ENCODE measurements at regions not wholly inside any gene's neighbourhood (a gene's known extent, or its start where the extent isn't known, plus 50 kb on each side); places are given as distances from the start of the nearest gene placed in this dataset.

GRCh38 chr5:85646641-85647040 is 971.1 kb upstream of the COX7C start:
- Histone ChIP-seq H3F3A (ENCODE audit: insufficient read depth, low read depth) (no peaks in the 10 kb centered on the region), H3K4me2 (peak overlapping the region; percentile 49), H3K4me3 (no peak overlapping the region), H3K27me3 (ENCODE audit: insufficient read depth, low read depth) (no peaks in the 10 kb centered on the region), H3K9me2 (ENCODE audit: insufficient read depth) (no peaks in the 10 kb centered on the region), H3K79me2 (ENCODE audit: low read depth) (no peaks in the 10 kb centered on the region), H3K4me1 (replicated peaks; ENCODE audit: insufficient read depth) (no peaks in the 10 kb centered on the region), H3K27ac (no peak overlapping the region), H3K36me3 (ENCODE audit: low read depth) (no peaks in the 10 kb centered on the region), H2AFZ (no peak overlapping the region), H4K20me1 (ENCODE audit: insufficient read depth) (no peaks in the 10 kb centered on the region), H3K9me3 (ENCODE audit: insufficient read depth, low read depth) (no peaks in the 10 kb centered on the region)
- no peak for TF ChIP-seq EZH2 (IDR thresholded peaks at IDR 0.05; ENCODE audit: low read depth)
- TF ChIP-seq, protein P1, sequence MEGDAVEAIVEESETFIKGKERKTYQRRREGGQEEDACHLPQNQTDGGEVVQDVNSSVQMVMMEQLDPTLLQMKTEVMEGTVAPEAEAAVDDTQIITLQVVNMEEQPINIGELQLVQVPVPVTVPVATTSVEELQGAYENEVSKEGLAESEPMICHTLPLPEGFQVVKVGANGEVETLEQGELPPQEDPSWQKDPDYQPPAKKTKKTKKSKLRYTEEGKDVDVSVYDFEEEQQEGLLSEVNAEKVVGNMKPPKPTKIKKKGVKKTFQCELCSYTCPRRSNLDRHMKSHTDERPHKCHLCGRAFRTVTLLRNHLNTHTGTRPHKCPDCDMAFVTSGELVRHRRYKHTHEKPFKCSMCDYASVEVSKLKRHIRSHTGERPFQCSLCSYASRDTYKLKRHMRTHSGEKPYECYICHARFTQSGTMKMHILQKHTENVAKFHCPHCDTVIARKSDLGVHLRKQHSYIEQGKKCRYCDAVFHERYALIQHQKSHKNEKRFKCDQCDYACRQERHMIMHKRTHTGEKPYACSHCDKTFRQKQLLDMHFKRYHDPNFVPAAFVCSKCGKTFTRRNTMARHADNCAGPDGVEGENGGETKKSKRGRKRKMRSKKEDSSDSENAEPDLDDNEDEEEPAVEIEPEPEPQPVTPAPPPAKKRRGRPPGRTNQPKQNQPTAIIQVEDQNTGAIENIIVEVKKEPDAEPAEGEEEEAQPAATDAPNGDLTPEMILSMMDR (conservative IDR thresholded peaks at IDR 0.05), result no peak
- BruUV-seq (replicated peaks), result no TSS peak
- ChIA-PET POLR2A (ENCODE audit: unreplicated experiment) (no interaction called here), CTCF (no interaction called here)
- intact Hi-C loops (cut with micrococcal nuclease; ENCODE audit: unreplicated experiment), result no loop called here
- DNase-seq, result no peak

- no peaks in the 10 kb centered on the region for H3K9me2 ChIP-seq (ENCODE audit: insufficient read depth)
- H4K20me1 ChIP-seq (ENCODE audit: insufficient read depth), result no peaks in the 10 kb centered on the region
- peak overlapping the region; percentile 49 for H3K4me2 ChIP-seq
- BruUV-seq (replicated peaks), result TSS peak; percentile 92
- H3K36me3 ChIP-seq (ENCODE audit: low read depth), result no peaks in the 10 kb centered on the region
- peak; percentile 9 to 75 for DNase-seq
- ChIA-PET CTCF (no interaction called here), POLR2A (ENCODE audit: unreplicated experiment) (no interaction called here)
- H2AFZ ChIP-seq, result peak overlapping the region; percentile 66; the same call in 1 of the 2 replicates
- no peaks in the 10 kb centered on the region for H3F3A ChIP-seq (ENCODE audit: insufficient read depth, low read depth)
- H3K27me3 ChIP-seq (ENCODE audit: insufficient read depth, low read depth), result no peaks in the 10 kb centered on the region
- no peak overlapping the region for H3K27ac ChIP-seq
- no peaks in the 10 kb centered on the region for H3K9me3 ChIP-seq (ENCODE audit: insufficient read depth, low read depth)
- intact Hi-C loops (cut with micrococcal nuclease; ENCODE audit: unreplicated experiment), result no loop called here
- TF ChIP-seq EZH2 (IDR thresholded peaks at IDR 0.05; ENCODE audit: low read depth), result no peak
- TF ChIP-seq, protein P1 (conservative IDR thresholded peaks at IDR 0.05), result no peak
- no peaks in the 10 kb centered on the region for H3K79me2 ChIP-seq (ENCODE audit: low read depth)
- H3K4me3 ChIP-seq, result peak overlapping the region; percentile 12; the same call in 1 of the 2 replicates
- H3K4me1 ChIP-seq (replicated peaks; ENCODE audit: insufficient read depth), result no peaks in the 10 kb centered on the region
These were observed 970.2 kb upstream of the COX7C start for GRCh38 chr5:85647349-85648127.

DNA sequence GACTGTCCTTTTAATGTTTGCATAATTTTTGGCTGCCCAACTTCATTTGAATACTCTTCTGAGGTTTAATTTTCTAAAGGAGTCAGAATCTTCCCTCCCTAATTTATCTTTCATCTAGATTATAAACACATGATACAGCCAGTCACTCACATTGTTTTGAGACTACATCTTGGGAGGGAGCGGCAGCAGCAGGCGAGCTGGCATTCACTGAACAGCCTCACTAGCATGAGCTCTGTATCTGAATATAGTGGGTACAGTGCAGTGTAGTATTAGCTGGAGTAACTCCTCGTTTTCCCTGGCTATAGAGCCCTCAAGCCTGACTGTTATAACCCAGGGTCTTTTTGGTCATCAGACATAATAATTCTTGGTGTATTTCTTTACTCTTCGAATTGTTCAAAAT is 969.2 kb upstream of the COX7C start:
- Histone ChIP-seq H3K4me2 (no peak overlapping the region), H3F3A (ENCODE audit: insufficient read depth, low read depth) (no peaks in the 10 kb centered on the region), H3K4me3 (no peak overlapping the region), H3K9me2 (ENCODE audit: insufficient read depth) (no peaks in the 10 kb centered on the region), H2AFZ (0 out of 2 replicates have a peak overlapping the region, but pooled peaks have one; percentile 46), H3K79me2 (ENCODE audit: low read depth) (no peaks in the 10 kb centered on the region), H3K4me1 (replicated peaks; ENCODE audit: insufficient read depth) (no peaks in the 10 kb centered on the region), H4K20me1 (ENCODE audit: insufficient read depth) (no peaks in the 10 kb centered on the region), H3K9me3 (ENCODE audit: insufficient read depth, low read depth) (no peaks in the 10 kb centered on the region), H3K36me3 (ENCODE audit: low read depth) (no peaks in the 10 kb centered on the region), H3K27ac (no peak overlapping the region; the same call in 1 of the 2 replicates), H3K27me3 (ENCODE audit: insufficient read depth, low read depth) (no peaks in the 10 kb centered on the region)
- DNase-seq, result no peak
- CTCF ChIA-PET, result no interaction called here
- BruUV-seq (replicated peaks), result no TSS peak
- TF ChIP-seq, protein P1 (conservative IDR thresholded peaks at IDR 0.05), result no peak
- no peak for TF ChIP-seq EZH2 (IDR thresholded peaks at IDR 0.05; ENCODE audit: low read depth)
- POLR2A ChIA-PET (ENCODE audit: unreplicated experiment), result interaction anchor here (0.6 kb wide), 1 partner anchor 25 kb away, joined by 6 read pairs; no protein-coding TSS in a partner anchor
- intact Hi-C loops (cut with micrococcal nuclease; ENCODE audit: unreplicated experiment), result no loop called here
